IMR-90 (cell line): ENCODE measurements at regions not wholly inside any gene's neighbourhood (a gene's known extent, or its start where the extent isn't known, plus 50 kb on each side); places are given as distances from the start of the nearest gene placed in this dataset.

Source experiments
- ATAC-seq: fragments of 200-7000 bp; cut with Tn5 transposase; 2 replicates; pipeline ENCODE4 v1.9.1; 2020; ENCODE audit warnings: low read depth, mild to moderate bottlenecking, moderate library complexity
- BruUV-seq: library from RNA; stranded (reverse); fragments of 400-500 nt; replicated peaks from 2 replicates; lab custom pipeline; 2021; lab: Mats Ljungman, UMichigan
- CTCF ChIA-PET: fragments of 300-600 bp; formaldehyde crosslinking; extraction: SDS; loops from one replicate; lab custom pipeline; 2021; ENCODE audit warnings: antibody characterized with exemption; lab: Yijun Ruan, JAX
- POLR2A ChIA-PET: fragments of 300-600 bp; sonication (Branson Sonifier 250); formaldehyde crosslinking; loops from one replicate; lab custom pipeline; 2022; ENCODE audit warnings: antibody characterized with exemption; ENCODE audit not compliant: unreplicated experiment; lab: Charles Lee
- DNase-seq: peaks from one replicate; pipeline ENCODE4 v3.0.0; 2013
- H2AFZ ChIP-seq: replicated peaks from 2 replicates; pipeline ENCODE3; 2013; ENCODE audit warnings: low read length, mild to moderate bottlenecking; ENCODE audit not compliant: poor library complexity
- H2AK5ac ChIP-seq: 2 replicates; pipeline ENCODE4 v1.6.1; 2013; ENCODE audit warnings: low read depth, low read length, inconsistent platforms
- H2AK9ac ChIP-seq: replicated peaks from 2 replicates; pipeline ENCODE3; 2013; ENCODE audit warnings: mild to moderate bottlenecking, low read depth, low read length, moderate library complexity; ENCODE audit not compliant: poor library complexity
- H2BK120ac ChIP-seq: 2 replicates; pipeline ENCODE4 v1.6.1; 2013; ENCODE audit warnings: low read depth, low read length, inconsistent platforms
- H2BK15ac ChIP-seq: 3 replicates; pipeline ENCODE4 v1.6.1; 2013; ENCODE audit warnings: low read depth, low read length, inconsistent platforms
- H2BK20ac ChIP-seq: 2 replicates; pipeline ENCODE4 v1.6.1; 2013; ENCODE audit warnings: low read depth, mild to moderate bottlenecking, inconsistent platforms, low read length, moderate library complexity
- H2BK5ac ChIP-seq: 2 replicates; pipeline ENCODE4 v1.6.1; 2013; ENCODE audit warnings: mild to moderate bottlenecking, low read depth, low read length, inconsistent platforms; ENCODE audit not compliant: poor library complexity, severe bottlenecking
- H3K14ac ChIP-seq: replicated peaks from 2 replicates; pipeline ENCODE4 v1.6.1; 2013; ENCODE audit warnings: low read depth, low read length, inconsistent platforms
- H3K18ac ChIP-seq: 2 replicates; pipeline ENCODE4 v1.6.1; 2013; ENCODE audit warnings: low read depth, low read length, control low read depth
- H3K23ac ChIP-seq: 2 replicates; pipeline ENCODE4 v1.6.1; 2013; ENCODE audit warnings: low read depth, low read length, inconsistent platforms
- H3K27ac ChIP-seq: 2 replicates; pipeline ENCODE4 v1.5.1; 2013; ENCODE audit warnings: mild to moderate bottlenecking, control low read depth, low read length; ENCODE audit not compliant: insufficient read depth
- H3K27me3 ChIP-seq: 2 replicates; pipeline ENCODE4 v1.6.1; 2013; ENCODE audit warnings: low read length; ENCODE audit not compliant: control insufficient read depth, insufficient read depth
- H3K36me3 ChIP-seq: 2 replicates; pipeline ENCODE4 v1.6.1; 2013; ENCODE audit warnings: low read length, mixed read lengths; ENCODE audit not compliant: control insufficient read depth, insufficient read depth
- H3K4ac ChIP-seq: 2 replicates; pipeline ENCODE4 v1.6.1; 2013; ENCODE audit warnings: low read depth, low read length, inconsistent platforms
- H3K4me1 ChIP-seq: 2 replicates; pipeline ENCODE4 v1.6.1; 2013; ENCODE audit warnings: low read length, mixed read lengths; ENCODE audit not compliant: control insufficient read depth, insufficient read depth
- H3K4me2 ChIP-seq: 2 replicates; pipeline ENCODE4 v1.6.1; 2013; ENCODE audit warnings: low read depth, mild to moderate bottlenecking, control low read depth, low read length, moderate library complexity
- H3K4me3 ChIP-seq: 2 replicates; pipeline ENCODE4 v1.5.1; 2013; ENCODE audit warnings: low read depth, mild to moderate bottlenecking, control low read depth, low read length, moderate library complexity; ENCODE audit not compliant: insufficient read depth
- H3K56ac ChIP-seq: 2 replicates; pipeline ENCODE4 v1.6.1; 2013; ENCODE audit warnings: low read length, inconsistent platforms; ENCODE audit not compliant: insufficient read depth; ENCODE audit errors: extremely low read depth
- H3K79me1 ChIP-seq, 2 experiments: 2 replicates each; pipeline ENCODE4 v1.6.1; 2013; ENCODE audit warnings: low read length in 2 of 2, inconsistent platforms in 1 of 2, low read depth in 1 of 2
- H3K9ac ChIP-seq: 2 replicates; pipeline ENCODE4 v1.6.1; 2013; ENCODE audit warnings: low read depth, low read length, control low read depth
- H3K9me1 ChIP-seq: 2 replicates; pipeline ENCODE4 v1.6.1; 2013; ENCODE audit warnings: low read length, inconsistent platforms; ENCODE audit not compliant: insufficient read depth
- H3K9me3 ChIP-seq: 2 replicates; pipeline ENCODE4 v1.6.1; 2013; ENCODE audit warnings: low read length; ENCODE audit not compliant: control insufficient read depth, insufficient read depth
- H4K20me1 ChIP-seq: 2 replicates; pipeline ENCODE4 v1.6.1; 2013; ENCODE audit warnings: low read length, inconsistent platforms; ENCODE audit not compliant: insufficient read depth
- H4K5ac ChIP-seq: 2 replicates; pipeline ENCODE4 v1.6.1; 2013; ENCODE audit warnings: mild to moderate bottlenecking, low read depth, low read length, control low read depth
- H4K8ac ChIP-seq, 2 experiments: 2 replicates each; pipeline ENCODE4 v1.6.1; 2013; ENCODE audit warnings: low read depth in 2 of 2, low read length in 2 of 2, control low read depth in 1 of 2, inconsistent platforms in 1 of 2
- H4K91ac ChIP-seq: 2 replicates; pipeline ENCODE4 v1.6.1; 2013; ENCODE audit warnings: low read depth, low read length, inconsistent platforms; ENCODE audit not compliant: insufficient read depth
- BHLHE40 ChIP-seq: fragments of 150-350 bp; IDR thresholded peaks from 2 replicates; pipeline ENCODE4 v1.6.1; 2016; ENCODE audit warnings: mild to moderate bottlenecking, low read depth, low read length
- CEBPB ChIP-seq: IDR thresholded peaks from 2 replicates; pipeline ENCODE4 v1.6.1; 2012; ENCODE audit warnings: low read depth, low read length, improper control_type of control experiment
- CHD1 ChIP-seq: IDR thresholded peaks from 2 replicates; pipeline ENCODE4 v1.6.1; 2012; ENCODE audit warnings: low read depth, low read length, improper control_type of control experiment
- MAFK ChIP-seq: IDR thresholded peaks from 2 replicates; pipeline ENCODE4 v1.6.1; 2012; ENCODE audit warnings: low read depth, low read length, improper control_type of control experiment
- MAZ ChIP-seq: IDR thresholded peaks from 2 replicates; pipeline ENCODE4 v1.6.1; 2012; ENCODE audit warnings: low read depth, mild to moderate bottlenecking, low read length, improper control_type of control experiment, moderate library complexity, borderline replicate concordance
- MXI1 ChIP-seq: IDR thresholded peaks from 2 replicates; pipeline ENCODE4 v1.6.1; 2012; ENCODE audit warnings: low read depth, mild to moderate bottlenecking, low read length, moderate library complexity, borderline replicate concordance
- NFE2L2 ChIP-seq: fragments of 150-350 bp; IDR thresholded peaks from 2 replicates; pipeline ENCODE4 v1.6.1; 2016; ENCODE audit warnings: low read depth, mild to moderate bottlenecking, low read length
- POLR2A ChIP-seq: IDR thresholded peaks from 2 replicates; pipeline ENCODE4 v1.6.1; 2012; ENCODE audit warnings: mild to moderate bottlenecking, low read depth, low read length
- RAD21 ChIP-seq: IDR thresholded peaks from 2 replicates; pipeline ENCODE4 v1.6.1; 2012; ENCODE audit warnings: low read length, improper control_type of control experiment
- RCOR1 ChIP-seq: IDR thresholded peaks from 2 replicates; pipeline ENCODE4 v1.6.1; 2012; ENCODE audit warnings: mild to moderate bottlenecking, low read length, improper control_type of control experiment; ENCODE audit not compliant: insufficient replicate concordance
- RFX5 ChIP-seq: IDR thresholded peaks from 2 replicates; pipeline ENCODE4 v1.8.0; 2012; ENCODE audit warnings: low read depth, mild to moderate bottlenecking, low read length, moderate library complexity
- WGBS, 2 experiments: methylation state at CpG; one replicate each; pipeline versions ENCODE4 v1.1.5 to v1.1.7; 2013; ENCODE audit warnings: missing lambda C conversion rate in 2 of 2; ENCODE audit not compliant: insufficient read length in 1 of 2; ENCODE audit errors: extremely low coverage in 2 of 2; 5-methylcytosine and 5-hydroxymethylcytosine counted together
- dilution Hi-C: fragments of 300-500 bp; cut with HindIII; formaldehyde crosslinking; loops from one replicate; pipeline ENCODE4 v1.14.3; 2018; ENCODE audit warnings: low sequenced_read_pairs; ENCODE audit not compliant: unreplicated experiment
- in situ Hi-C: fragments of 300-500 bp; cut with MboI; formaldehyde crosslinking; loops from 3 replicates; pipeline ENCODE4 v1.14.3; 2019; ENCODE audit warnings: low sequenced_read_pairs, inconsistent platforms, mixed read lengths
- intact Hi-C: fragments of 100-400 bp; cut with micrococcal nuclease; formaldehyde crosslinking; loops from 2 replicates; pipeline ENCODE4 v1.10.0; 2022
- TF ChIP-seq, protein P1 (sequence below): conservative IDR thresholded peaks from 2 replicates; pipeline ENCODE4 v1.5.1; 2012; ENCODE audit warnings: mild to moderate bottlenecking, low read depth, low read length, improper control_type of control experiment
- TF ChIP-seq, protein P2 (sequence below): fragments of 150-350 bp; IDR thresholded peaks from 2 replicates; pipeline ENCODE4 v1.6.1; 2017; ENCODE audit warnings: mild to moderate bottlenecking, antibody characterized with exemption, low read length, low read depth

DNA sequence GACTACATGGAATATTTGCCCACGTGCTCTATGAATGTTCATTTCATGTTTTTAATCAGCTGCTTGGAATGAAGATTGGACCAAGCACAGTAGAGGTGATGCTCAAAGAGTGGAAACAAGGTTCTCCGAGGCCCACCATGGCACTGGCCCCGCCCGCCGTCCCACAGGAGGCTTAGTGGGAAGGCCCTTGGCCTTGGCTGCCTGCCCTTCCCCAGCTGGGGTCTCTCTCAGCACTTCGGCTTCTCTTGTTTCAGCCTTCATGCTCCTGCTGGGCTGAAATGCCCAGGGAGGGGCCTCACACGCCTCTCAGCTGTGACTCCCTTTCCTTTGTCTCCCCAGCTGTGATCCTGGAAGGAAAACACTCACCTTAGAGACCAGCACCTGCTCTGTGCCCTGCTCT is 833.2 kb downstream of the GALR1 start:
- Histone ChIP-seq H4K91ac (no peak overlapping the region), H3K23ac (no peak overlapping the region), H3K9me3 (peaks cover 60% of the 10 kb centered on the region), H3K4me2 (no peak overlapping the region), H3K4me3 (no peak overlapping the region), H3K4ac (no peak overlapping the region), H3K18ac (no peak overlapping the region), H3K56ac (no peak overlapping the region), H2AK9ac (no peak overlapping the region), H2BK20ac (no peak overlapping the region), H2AFZ (no peak overlapping the region), H3K36me3 (no peaks in the 10 kb centered on the region), H4K20me1 (no peaks in the 10 kb centered on the region), H3K4me1 (no peaks in the 10 kb centered on the region), H2BK5ac (no peak overlapping the region), H3K79me1 (no peaks in the 10 kb centered on the region), H3K27me3 (no peaks in the 10 kb centered on the region), H3K9me1 (no peaks in the 10 kb centered on the region), H2BK15ac (no peak overlapping the region), H4K5ac (no peak overlapping the region), H3K14ac (no peak overlapping the region), H4K8ac (no peak overlapping the region), H2AK5ac (no peak overlapping the region), H2BK120ac (no peak overlapping the region), H3K27ac (no peak overlapping the region), H3K9ac (no peak overlapping the region)
- CTCF ChIA-PET: no interaction called here
- dilution Hi-C loops: no loop called here
- POLR2A ChIA-PET: no interaction called here
- BruUV-seq: no TSS peak
- TF ChIP-seq MAFK (no peak), CHD1 (no peak), MXI1 (no peak), RAD21 (no peak), RCOR1 (no peak), CEBPB (no peak), POLR2A (no peak), RFX5 (no peak), NFE2L2 (no peak), MAZ (no peak), BHLHE40 (no peak)
- TF ChIP-seq, protein P1, sequence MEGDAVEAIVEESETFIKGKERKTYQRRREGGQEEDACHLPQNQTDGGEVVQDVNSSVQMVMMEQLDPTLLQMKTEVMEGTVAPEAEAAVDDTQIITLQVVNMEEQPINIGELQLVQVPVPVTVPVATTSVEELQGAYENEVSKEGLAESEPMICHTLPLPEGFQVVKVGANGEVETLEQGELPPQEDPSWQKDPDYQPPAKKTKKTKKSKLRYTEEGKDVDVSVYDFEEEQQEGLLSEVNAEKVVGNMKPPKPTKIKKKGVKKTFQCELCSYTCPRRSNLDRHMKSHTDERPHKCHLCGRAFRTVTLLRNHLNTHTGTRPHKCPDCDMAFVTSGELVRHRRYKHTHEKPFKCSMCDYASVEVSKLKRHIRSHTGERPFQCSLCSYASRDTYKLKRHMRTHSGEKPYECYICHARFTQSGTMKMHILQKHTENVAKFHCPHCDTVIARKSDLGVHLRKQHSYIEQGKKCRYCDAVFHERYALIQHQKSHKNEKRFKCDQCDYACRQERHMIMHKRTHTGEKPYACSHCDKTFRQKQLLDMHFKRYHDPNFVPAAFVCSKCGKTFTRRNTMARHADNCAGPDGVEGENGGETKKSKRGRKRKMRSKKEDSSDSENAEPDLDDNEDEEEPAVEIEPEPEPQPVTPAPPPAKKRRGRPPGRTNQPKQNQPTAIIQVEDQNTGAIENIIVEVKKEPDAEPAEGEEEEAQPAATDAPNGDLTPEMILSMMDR: no peak
- TF ChIP-seq, protein P2, sequence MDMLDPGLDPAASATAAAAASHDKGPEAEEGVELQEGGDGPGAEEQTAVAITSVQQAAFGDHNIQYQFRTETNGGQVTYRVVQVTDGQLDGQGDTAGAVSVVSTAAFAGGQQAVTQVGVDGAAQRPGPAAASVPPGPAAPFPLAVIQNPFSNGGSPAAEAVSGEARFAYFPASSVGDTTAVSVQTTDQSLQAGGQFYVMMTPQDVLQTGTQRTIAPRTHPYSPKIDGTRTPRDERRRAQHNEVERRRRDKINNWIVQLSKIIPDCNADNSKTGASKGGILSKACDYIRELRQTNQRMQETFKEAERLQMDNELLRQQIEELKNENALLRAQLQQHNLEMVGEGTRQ: no peak
- WGBS, 2 experiments: no CpG with 5 or more reads among the region's 7 CpGs
- no peak for ATAC-seq
- intact Hi-C loops: no loop called here
- no peak for DNase-seq
- in situ Hi-C loops: no loop called here
